ENCODE measurements at regions not wholly inside any gene's neighbourhood (a gene's known extent, or its start where the extent isn't known, plus 50 kb on each side); places are given as distances from the start of the nearest gene placed in this dataset.

GRCh38 chr12:76156314-76156713 is 71.8 kb upstream of the NAP1L1 start:
- in situ Hi-C loops (cut with HindIII; ENCODE audit: low pct_unique_long_range_greater_than_20kb, low sequenced_read_pairs): no loop called here
- DNase-seq (ENCODE audit: low read depth, low spot score): no peak

DNA sequence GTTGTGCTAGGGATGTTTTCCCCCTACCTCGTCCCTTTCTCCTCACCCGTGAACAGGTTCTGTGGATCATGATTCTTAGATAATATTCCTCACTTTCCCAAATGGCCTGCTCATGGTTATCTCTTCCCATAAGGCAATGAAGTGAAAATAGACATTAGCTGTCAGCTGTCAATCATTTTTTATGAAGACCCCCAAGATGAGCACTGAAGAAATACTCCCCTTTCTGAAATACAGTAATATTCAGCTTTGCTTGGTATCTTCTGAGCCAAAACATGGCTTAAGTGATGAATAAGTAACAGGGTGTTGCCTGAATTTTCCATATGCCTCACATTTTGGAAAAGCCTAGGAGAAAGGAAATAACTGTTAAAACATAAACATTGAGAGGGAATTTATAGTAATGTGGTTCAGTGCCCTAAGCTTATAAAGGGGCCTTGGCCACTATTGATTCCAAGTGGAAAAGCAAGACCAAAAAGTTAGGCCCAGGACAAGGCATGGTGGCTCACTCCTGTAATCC is 70.7 kb upstream of the NAP1L1 start:
- DNase-seq (ENCODE audit: low read depth, low spot score): no peak
- in situ Hi-C loops (cut with HindIII; ENCODE audit: low pct_unique_long_range_greater_than_20kb, low sequenced_read_pairs): no loop called here

DNA sequence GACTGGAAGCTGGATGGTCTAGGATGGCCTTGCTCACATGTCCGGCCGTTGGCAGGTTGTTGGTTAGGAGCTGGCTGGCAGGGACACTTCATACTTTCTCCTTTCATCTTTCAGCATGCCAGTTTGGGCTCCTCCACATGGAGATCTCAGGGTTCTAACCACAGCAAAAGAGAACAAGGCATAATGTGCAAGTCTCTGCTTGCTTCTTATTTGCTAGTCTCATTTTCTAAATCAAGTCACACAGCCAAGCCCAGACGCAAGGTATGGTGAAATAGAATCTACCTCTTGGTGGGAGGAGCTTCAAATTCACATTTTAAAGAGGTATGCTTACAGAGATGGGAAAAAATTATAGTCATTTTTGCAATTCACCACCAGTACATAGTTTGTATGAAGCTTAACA is 69.1 kb upstream of the NAP1L1 start:
- in situ Hi-C loops (cut with HindIII; ENCODE audit: low pct_unique_long_range_greater_than_20kb, low sequenced_read_pairs): no loop called here
- DNase-seq (ENCODE audit: low read depth, low spot score): no peak

GRCh38 chr12:76152181-76152807 is 67.8 kb upstream of the NAP1L1 start:
- in situ Hi-C loops (cut with HindIII; ENCODE audit: low pct_unique_long_range_greater_than_20kb, low sequenced_read_pairs): no loop called here

GRCh38 chr12:76144245-76144549 is 59.7 kb upstream of the NAP1L1 start:
- in situ Hi-C loops (cut with HindIII; ENCODE audit: low pct_unique_long_range_greater_than_20kb, low sequenced_read_pairs): no loop called here
- peak; percentile 17 for DNase-seq (ENCODE audit: low read depth, low spot score)

More at GRCh38 chr12:76152181-76152807, 67.8 kb upstream of the NAP1L1 start:
- peak; percentile 14 for DNase-seq (ENCODE audit: low read depth, low spot score)

- DNase-seq (ENCODE audit: low read depth, low spot score): no peak
- in situ Hi-C loops (cut with HindIII; ENCODE audit: low pct_unique_long_range_greater_than_20kb, low sequenced_read_pairs): no loop called here
Measured at GRCh38 chr12:76143343-76144244, 59.1 kb upstream of the NAP1L1 start.

DNA sequence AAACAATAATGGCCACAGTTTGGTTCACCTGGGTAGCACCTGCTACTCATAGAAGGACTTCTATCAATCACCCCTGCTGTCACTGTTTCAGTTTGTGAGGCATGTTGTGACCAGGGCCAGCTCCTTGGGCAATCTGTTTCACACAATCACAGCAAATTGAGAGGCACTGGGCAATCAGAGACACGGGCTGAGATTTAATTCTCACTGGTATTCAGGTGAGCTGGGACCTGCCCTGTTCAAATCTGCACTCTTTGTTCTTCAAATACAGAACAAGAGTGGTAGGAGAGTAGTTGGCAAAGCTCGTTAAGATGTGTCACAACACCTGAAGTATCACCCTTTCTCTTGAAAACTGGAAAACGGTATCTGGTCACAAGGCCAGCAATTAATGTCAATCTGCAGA is 57.8 kb upstream of the NAP1L1 start:
- in situ Hi-C loops (cut with HindIII; ENCODE audit: low pct_unique_long_range_greater_than_20kb, low sequenced_read_pairs): no loop called here
- no peak for DNase-seq (ENCODE audit: low read depth, low spot score)

DNA sequence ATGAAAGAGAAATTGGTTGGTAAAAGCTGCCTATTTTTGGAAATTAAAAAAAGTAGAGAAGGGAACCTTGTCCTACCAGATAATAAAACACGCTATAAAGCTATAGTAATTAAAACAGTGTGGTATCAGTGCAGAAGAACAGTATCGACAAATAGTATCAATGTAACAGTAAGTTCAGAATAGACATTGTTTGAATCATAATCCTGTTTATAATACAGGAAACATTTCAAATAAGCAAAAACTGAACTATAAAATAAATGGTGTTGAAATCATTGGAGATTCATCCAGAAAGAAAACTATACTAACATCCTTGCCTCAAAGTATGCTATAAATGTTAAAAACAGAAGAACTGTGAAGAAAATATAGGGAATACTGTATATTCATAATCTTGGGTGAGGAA is 54.2 kb upstream of the NAP1L1 start:
- no peak for DNase-seq (ENCODE audit: low read depth, low spot score)
- in situ Hi-C loops (cut with HindIII; ENCODE audit: low pct_unique_long_range_greater_than_20kb, low sequenced_read_pairs): no loop called here

DNA sequence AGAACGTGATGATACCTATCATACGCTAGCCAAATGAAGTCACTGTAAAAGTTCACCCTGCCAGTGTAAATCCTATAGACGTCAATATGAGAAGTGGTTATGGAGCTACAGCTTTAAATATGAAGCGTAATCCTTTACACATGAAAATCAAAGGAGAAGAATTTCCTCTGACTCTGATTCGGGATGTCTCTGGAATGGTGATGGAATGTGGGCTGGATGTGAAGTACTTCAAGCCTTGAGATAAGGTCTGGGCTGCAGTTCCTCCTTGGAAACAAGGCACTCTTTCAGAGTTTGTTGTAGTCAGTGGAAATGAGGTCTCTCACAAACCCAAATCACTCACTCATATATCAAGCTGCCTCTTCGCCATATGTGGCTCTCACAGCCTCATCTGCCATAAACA is 53.1 kb upstream of the NAP1L1 start:
- in situ Hi-C loops (cut with HindIII; ENCODE audit: low pct_unique_long_range_greater_than_20kb, low sequenced_read_pairs): no loop called here
- DNase-seq (ENCODE audit: low read depth, low spot score): no peak

DNA sequence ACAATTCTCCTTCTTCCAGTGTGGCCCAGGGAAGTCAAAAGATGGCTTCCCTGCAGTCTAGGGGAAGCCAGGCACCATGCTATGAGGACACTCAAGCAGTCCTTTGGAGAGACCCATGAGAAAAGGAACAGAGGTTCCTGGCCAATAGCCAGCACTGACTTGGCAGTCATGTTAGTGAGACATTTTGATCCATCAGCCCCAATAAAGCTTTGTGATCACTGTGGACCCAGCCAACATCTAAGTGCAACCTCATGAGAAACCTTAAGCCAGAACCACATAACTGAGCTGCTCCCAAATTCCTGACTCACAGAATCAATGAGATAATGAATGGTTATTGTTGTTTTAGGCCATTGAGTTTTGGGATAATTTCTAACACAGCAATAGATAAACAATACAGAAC is 51.0 kb upstream of the NAP1L1 start:
- no peak for DNase-seq (ENCODE audit: low read depth, low spot score)
- in situ Hi-C loops (cut with HindIII; ENCODE audit: low pct_unique_long_range_greater_than_20kb, low sequenced_read_pairs): no loop called here

Small RNAs in the stretch of these regions (small RNA-seq; reads per million reads assigned to genes)
- gene RNU6-1271P: 0 reads per million in 2 experiments
